Activated T-cell treated with anti-CD3 and anti-CD28 coated beads for 1 hour (primary cell): ENCODE measurements at regions not wholly inside any gene's neighbourhood (a gene's known extent, or its start where the extent isn't known, plus 50 kb on each side); places are given as distances from the start of the nearest gene placed in this dataset.

Experiments used
- DNase-seq: peaks from one replicate; pipeline ENCODE4 v3.0.0-alpha.2; 2020; ENCODE audit warnings: low read depth

DNA sequence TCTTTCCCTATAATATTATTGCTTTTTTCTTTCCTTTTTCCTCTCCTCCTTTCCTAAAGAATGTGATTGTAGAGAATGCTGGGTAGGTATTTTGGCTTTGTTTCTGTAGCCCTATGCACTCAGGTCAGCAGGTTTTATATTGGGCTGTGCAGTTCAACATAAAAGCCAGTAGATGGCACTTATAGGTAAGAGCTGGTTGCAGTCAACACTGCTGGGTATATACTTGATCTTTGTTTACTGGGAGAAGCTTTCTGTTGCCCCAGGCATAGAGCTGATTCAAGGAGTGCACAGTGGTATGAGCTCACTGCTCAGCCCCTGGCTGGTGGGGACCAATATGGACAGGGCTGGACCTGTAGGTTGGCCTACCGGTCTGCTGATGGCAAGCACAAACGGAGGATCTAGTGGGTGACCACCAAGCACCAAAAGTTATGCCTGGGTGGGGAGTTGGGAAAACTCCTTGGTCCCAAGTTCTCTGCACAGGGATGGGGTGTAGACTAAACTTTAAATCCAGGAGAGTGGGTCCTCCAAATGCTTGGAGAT is 378.9 kb downstream of the PMP22 start:
- DNase-seq, result no peak

DNA sequence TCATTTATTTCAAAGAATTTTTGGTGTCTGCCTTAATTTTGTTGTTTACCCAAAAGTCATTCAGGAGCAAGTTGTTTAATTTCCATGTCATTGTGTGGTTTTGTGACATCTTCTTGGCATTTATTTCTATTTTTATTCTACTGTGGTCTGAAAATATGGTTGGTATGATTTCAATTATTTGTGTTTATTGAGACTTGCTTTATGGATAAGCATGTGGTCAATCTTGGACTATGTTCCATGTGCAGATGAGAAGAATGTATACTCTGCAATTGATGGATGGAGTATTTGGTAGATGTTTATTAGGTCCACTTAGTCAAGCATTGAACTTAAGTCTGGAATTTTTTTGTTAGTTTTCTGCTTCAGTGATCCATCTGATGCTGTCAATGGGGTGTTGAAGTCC is 383.0 kb downstream of the PMP22 start:
- DNase-seq, result no peak

DNA sequence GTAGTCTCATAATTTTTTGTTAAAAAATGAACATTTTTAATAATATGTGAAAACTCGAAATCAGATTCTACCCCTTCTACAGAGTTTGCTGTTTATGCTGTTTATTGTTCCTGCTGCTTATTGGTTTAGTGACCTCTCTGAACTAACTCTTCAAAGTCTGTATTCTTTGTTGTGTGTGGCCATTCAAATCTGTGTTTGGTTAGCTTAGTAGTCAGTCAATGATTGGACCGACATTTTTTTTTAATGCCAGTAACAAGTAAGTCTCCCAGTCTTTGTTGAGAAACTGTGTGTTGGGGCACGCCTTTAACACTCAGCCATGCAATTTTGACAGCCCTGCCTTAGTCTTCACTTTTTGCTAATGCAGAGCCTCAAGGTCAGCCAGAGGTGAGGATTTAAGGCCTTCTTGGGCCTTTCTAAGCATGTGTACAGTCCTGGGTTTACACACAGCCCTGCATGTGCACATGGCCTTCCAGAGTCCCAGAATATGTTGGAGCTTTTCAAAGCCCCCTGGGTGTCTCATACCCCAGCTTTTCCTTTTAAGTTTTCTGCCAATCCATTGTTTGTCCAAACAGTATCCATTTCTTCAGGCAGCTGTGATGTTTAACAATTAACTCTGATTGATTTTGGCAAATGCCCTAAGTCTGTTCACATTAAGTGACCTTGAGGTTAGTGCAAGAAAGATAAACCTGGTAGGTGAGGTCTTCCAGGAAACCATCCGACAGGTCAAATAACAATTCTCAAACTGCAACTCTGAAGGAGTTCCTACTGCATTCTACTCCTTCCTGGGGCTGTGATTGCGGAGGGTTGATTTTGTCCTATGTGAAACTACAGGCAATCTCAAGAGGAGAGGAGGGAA is 389.3 kb downstream of the PMP22 start:
- DNase-seq, result no peak

DNA sequence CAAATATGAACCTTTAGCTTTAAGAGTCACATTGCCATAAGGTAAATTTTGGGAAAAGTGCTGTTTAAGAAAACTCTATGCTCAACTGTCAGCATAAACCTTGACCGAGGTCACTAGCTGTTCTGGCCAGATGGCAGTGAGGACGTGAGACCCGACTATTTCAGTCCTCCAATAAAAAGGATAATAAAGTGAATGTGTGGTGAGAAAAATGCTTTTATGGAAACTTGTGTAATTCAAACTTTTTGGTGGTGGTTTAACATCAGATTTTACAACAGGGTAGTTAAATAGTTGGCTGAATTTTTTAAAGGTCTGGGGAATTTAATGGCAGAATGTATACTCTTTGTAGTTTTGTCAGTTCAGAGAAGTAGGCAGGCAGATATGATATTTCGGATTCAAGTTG is 391.1 kb downstream of the PMP22 start:
- no peak for DNase-seq

DNA sequence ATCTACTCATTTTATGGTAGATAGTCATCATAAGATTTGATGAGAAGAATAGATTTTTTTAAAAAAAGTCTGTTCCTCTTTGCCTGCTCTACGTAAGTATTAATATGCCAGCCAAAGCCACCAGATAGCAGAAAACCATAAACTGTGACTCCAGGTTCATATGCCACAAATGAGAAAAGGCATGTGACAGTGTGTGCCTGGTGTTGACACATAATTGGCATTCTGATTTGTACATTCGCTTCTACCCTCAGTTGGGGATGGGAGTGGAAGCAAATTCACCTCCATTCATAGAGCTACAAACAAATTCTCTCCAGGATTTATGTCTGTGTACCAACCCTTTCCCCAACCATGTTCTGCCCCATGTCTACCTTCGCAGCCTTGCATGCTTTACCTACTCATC is 391.6 kb downstream of the PMP22 start:
- DNase-seq, result no peak

DNA sequence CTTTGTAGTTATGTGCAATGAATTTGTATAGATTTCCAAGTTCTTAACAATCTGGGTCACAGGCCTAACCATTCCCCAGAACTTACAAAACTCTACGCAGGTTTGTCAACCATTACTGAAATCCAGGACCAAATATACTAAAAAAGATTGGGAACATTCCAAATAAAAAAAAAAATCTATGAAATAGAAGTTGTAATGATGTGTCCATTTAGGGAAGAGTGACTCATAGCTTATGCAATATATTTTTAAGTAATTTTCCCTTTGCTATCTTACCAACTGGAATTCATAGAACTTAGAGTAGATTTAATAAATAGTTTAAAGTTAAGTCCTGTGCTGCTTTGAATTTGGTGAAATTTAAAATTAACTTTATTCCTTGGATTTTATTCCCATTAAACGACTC is 393.2 kb downstream of the PMP22 start:
- no peak for DNase-seq

DNA sequence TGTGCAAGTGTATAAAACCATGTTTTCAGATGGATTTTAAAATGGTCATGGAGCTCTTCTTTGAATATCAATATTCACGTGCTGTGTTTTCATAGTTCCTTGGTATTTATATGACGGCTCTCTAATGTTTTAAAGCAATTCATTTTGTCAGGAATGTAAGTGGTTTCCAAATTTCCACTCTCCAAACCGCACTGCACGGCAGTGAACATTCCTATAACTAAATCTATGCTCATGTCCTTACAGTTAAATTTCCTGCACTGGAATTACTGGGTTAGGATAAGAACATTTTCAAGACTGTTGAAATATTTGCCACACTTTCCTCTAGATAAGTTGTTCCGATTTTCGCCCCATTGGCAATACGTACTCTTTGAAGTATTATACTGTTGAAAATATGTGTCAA is 398.9 kb downstream of the PMP22 start:
- no peak for DNase-seq

DNA sequence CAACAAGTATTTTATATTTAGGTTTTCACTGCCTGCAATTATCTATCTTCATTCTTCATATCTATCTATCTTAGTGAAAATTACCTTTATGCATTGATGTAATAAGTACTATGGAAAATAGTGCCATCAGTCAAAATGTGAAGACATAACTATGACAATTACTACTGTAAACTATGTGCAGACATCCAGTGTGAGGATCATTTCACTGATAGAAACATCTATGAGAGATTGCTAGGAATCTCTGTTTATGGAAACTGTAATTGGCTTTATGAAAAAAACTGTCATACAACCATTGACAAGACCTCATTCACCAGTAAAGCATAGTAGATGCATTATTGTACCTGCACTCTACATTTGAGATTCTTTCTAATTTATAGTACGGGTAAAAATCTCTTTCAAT is 401.0 kb downstream of the PMP22 start:
- DNase-seq, result no peak

DNA sequence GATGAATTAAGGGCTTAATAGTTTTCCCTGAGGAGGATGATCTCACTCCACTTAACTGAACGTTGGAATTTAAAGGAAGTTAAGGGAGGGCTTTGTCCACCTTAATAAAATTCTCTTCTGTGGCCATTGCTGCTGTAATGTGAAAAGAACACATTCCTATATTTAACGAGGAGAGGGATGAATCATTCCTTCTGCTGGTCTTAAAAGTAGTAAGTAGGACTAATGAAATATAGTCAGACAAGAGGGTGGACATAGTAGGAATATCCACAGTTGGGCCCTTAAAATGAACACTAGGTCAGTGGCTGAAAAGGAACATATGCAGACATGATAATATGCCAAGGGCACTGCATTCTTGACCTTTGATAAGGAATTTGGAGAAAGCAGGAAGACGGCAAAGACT is 405.6 kb downstream of the PMP22 start:
- DNase-seq, result no peak

DNA sequence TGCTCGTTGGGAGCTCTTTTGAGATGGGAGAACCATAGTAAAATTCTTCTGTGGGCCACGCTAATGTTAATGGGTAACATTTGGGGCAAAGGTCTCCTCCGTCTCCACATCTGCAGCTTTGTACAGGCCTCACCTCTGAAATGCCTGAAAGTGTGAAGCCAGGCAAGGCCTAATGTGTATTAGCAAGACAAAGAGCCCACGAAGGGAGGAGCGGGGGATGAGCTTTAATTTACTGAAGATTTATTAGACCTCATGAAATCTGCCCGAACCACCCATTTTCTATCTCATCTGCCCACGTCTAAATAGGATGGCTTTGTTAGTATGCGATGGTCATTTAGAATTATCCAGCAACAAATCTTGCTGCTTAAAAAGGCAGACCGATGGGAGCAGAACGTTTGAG is 408.9 kb downstream of the PMP22 start:
- DNase-seq, result no peak

DNA sequence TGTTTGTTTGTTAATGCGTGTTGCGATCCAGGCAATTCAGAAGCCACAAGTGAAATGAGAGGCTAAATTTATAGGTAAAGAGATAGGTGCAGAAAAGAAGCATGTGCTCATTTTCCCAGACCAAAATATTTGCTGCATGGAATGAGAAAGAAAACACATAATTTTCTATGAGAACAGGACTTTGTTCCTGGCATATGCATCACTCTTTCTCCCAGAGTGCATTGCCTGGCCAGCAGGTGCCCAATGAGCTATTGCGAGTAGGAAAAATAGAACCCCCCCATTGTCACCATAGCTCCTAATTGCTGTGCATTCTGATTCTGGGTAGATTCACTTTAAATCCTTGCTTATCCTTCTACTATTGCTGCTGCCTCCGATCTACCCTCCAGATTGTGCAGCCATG is 410.4 kb downstream of the PMP22 start:
- DNase-seq, result no peak

DNA sequence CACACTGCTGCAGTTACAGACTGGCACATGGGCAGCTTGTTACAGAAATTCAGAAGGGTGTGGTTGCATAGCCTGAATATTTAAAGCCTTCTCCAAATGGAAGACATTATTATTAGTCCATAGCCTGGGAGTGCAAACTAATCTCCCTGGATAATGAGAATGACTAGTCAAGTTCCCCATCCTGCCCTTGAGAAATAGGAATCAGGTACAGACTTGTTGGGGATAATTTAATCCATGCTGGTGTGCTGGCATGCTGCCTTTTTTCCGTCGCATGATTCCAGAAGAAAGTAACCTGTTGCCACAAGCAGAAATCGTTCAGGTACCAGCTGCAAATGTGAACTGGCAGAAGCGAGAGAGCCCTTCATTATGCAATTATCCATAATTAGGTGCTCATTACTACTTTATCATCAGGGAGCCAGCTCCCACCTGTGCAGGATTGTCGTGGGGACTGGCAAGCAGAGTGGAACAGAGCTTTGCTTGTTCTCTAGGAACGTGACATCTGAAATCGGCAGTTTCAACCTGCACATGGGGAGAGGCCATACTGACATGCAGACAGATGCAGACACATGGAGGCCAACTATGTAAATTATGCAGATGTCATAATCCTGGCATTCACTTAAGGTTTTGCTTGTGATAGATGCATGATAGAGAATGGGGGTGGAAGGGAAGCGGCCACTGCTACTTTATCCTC is 419.4 kb downstream of the PMP22 start:
- no peak for DNase-seq

DNA sequence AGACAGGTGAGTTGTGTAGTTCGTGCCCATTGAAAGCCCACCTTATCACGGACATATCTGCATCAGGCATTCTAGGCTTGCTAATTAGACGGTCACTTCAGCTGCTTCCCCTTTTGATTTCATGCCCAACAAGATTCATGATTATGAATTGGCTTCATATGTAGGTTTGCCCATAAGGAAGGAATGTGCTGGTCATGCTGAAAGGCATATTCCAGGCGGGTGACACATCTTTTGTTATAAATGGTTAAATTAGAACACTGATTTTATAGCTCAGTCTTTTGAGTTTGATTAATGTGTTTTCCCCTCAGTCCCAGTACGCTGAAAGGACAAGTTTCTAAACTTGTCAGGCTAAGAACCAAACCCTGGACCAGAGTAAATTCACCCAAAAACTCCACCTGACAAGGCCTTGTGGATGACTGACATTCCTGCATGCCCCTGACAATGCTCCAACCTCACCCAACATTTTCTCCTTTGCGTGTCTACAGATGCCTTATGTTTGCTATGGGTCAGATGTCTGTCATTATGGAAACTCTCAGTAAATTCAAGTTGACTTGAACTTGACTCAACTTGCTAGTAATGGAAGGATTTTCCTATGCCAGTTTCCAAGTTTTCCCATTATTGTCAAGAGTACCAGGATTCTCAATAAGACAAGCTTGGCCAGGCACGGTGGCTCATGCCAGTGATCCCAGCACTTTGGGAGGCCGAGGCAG is 421.9 kb downstream of the PMP22 start:
- DNase-seq, result no peak

DNA sequence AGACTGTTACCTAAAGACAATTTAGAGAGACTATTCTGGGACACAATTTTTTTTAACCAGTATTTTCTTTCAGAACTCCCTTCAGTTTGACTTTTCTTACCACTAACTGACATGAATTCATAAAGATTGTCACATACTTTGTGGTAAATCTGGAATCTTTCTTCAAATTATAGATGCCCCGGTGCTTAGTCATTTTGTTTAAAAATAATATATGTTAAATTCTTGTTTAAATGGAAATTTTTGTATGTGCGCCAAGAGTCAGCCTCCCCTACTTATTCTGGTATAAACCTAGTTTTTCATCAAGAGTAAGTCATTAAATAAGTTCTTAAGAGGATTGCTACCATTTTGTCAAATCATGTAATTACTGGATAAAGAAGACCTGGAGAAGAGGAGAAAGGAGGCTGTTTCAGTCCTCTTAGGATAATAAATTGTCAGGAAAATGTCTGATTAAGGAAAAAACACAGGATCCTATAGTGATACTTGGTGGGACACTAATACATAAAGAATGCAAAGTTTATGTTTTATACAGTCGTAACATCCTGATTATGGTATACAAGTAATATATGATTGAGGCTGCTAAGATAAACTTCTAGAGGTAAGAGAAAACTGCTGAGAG is 424.4 kb downstream of the PMP22 start:
- no peak for DNase-seq

DNA sequence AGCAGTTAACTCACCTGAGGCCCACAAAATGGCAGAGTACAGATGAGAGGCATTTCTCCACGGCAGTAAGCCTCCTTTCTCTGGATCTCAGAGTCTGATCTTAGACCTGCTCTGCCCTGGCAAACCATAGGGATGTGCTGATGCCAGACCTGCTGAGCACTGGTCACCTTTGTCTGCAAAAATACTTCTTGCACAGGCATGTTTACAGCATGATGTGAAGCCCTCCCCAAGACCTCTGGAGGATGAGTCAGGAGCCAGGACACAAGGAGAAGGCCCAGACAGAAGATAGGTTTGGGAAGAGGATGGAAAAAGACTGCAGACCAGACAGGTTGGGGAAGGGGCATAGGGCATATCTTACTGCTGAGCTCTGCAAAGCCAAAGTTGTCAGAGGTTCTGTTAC is 426.6 kb downstream of the PMP22 start:
- no peak for DNase-seq

DNA sequence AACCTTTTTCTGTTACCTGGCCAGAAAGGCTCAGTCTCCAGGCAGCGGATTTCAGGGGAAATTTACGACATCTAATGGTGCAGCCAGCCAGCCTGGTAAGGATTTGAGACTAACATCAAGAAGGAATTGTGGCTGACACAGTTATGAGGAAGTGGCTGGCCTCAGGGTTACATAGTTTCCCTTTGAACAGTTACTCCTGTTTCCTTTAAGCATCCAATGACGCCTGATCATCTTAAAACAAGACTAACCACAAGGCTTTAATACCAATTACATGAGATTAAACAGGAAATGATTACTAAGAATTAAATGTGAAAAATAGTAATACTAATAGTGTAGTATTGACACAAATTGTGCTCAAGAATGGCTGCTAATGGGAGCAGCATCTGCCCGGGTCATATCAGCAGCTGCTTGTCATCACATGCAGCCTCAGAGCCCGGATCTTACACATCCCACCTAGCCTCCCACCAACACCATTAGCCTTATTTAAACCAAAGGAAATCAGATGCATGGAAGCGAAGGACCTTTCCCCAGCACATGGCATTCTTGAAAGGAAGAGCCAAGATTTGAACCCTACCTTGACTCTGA is 431.8 kb downstream of the PMP22 start:
- no peak for DNase-seq

DNA sequence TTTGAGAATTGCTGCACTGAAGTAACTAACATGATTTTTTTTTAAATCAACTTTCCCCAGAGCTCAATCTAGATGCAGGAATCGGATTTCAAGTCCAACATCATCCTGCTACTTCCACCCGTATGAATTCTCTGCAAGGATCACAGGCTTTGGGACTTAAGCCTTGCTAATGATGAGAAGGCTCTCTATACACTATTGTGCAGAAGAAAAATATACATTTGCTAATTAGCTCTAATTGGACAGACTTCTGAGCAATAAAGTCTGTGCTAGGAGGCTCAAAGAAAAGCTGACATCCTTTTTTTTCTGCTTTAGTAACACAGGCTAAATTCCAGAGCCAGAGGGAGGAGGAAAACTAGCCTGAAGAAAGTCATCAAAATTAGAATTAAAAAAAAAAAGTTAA is 433.6 kb downstream of the PMP22 start:
- DNase-seq, result no peak

DNA sequence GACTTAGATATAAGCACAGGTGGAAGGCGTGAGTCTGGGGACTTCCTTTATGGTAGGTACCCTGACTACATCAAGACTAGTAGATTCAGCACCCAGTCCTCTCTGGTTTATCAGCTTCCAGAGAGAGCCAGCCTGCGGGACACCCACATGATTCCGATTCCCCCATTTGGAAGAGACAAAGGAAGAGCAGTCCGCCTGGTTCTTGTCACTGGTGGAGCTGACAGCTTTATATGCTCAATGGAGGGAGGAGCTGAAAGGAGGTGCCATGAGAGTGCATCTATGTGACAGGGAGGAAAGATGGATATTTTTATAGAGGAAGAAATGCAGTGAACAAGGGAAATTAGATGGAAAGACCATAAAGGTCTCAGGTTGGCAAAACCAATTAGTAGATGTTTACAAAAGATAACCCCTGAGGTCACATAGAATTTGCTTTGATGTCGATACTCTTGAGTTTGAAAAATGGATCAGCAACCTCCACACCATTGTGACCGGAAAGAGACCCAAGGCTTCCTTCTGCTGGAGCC is 437.7 kb downstream of the PMP22 start:
- no peak for DNase-seq

DNA sequence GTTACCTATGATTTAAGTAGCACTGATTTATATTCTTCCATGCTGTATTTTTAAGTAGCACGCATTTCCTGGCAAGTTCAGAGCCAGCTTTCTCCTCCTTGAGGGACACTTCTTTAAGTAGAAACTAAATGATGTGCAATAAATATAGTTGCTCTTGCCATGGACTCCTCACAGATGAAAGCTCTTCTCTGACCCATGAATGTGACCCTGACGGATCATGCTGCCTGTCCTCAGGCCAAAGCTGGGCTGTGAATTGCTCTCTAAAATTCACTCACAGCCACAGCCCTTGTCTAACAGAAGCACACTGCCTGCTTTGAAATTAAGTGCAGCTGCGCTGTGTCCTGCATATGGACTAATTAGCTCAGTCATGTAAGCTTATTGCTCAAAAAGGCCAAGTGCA is 438.8 kb downstream of the PMP22 start:
- no peak for DNase-seq

DNA sequence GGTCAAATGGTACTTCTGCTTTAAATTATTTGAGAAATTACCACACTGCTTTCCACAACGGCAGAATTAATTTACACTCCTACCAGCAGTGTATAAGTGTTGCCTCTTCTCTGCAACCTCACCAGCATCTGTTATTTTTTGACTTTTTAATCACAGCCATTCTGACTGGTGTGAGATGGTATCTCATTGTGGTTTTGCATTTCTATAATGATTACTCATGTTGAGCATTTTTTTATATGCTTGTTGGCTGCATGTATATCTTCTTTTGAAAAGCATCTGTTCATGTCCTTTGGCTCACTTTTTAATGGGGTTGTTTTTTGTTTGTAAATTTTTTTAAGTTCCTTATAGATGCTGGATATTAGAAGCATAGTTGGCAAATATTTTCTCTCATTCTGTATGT is 446.7 kb downstream of the PMP22 start:
- DNase-seq, result no peak

DNA sequence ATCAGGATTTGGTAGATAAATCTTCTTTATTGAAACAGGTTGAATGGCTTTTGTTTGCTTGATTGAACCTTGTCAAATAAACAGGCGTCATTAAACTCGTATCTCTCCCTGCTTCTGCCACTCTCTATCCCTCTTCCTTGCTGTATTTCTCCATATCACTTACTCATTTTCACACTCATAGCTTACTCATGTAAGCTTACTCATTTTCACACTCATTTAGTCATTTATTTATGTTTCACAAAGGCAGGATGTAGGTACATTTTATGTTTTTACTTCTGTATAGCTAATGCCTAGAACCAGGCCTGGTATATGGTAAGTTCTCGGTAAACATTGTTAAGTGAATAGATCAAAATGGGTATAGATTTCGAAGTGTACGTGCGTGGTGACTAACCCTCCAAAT is 450.0 kb downstream of the PMP22 start:
- no peak for DNase-seq
